CD4-positive, alpha-beta T cell treated with Interleukin-17A for 4 hours (primary cell): ENCODE measurements at regions not wholly inside any gene's neighbourhood (a gene's known extent, or its start where the extent isn't known, plus 50 kb on each side); places are given as distances from the start of the nearest gene placed in this dataset.
"Not testable (repeated sequence)": the region's sequence is repeated elsewhere in the genome, so short reads cannot be mapped to it uniquely, and the experiment has no call there.

Experiments used
- DNase-seq: peaks from one replicate; pipeline ENCODE4 v3.0.0-alpha.2; 2020; ENCODE audit warnings: mixed read lengths

DNA sequence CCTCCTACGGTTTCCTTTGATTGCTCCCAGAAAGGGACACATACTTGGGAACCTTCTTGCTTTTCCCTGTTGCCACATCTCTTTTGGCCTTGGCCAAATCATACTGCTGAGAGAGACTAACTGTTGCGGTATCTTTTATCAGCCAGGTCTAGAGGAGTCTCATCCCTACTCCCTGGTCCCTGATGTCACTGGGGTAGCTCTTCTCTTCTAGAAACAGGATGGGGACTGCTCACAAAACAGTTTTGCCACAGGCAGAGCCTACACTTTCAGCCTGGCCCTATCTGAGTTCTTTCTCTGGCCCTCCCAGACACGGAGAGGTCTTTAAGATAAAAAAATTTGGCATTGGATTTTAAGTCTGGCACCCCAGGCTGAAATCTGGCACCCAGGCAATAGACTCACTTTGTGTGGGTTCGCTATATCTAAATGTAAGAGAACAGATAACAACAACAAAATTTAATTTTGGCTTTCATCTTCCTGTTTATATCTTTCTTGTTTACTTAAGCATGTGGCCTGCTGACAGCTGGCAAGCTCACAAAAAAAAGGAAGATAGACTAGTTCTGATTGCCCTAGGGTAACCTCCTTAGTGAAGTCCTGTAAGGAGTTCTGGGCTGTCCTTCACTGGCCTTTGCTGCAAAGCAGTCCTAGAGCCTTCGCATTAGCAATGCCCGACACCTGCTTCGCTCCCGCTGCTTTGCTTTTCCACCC, 228.3 kb upstream of the NPVF start:
- DNase-seq = no peak

DNA sequence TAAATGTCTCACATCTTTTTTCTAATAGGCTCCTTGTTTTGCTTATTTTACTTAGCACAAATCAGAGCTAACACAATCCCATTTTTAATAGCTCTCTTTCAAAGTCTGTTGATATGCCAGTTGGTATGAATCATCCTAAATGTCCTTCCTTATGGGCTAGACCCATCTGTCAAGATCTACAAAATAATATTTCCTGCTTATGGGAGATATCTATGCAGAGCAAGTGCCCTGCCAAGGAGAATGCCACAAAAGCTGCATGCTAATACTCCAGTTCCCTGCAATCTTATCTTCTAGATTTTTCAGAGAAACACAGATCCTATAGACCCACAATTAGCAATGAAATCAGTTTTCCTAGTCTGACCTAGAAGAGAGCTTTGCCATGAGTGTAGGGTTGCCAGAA, 230.8 kb upstream of the NPVF start:
- no peak for DNase-seq

DNA sequence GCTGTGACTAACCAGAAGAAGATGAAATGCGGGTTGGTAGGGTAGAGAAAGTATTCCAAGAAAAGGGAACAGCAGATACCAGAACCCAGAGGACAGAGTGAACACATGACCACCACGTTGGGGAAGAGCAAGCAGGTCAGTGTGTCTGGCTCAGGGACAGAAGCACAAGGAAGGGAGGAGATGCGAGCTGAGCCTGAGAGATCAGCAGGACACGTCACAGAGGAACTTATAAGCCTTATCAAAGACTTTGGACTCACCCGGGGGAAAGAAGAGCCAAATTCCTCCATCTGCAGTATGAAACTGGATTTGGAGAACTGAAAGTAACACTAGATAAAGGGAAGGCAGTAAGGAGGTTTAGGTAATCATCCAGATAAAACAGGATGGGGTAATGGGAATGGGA, 232.1 kb upstream of the NPVF start:
- no peak for DNase-seq

DNA sequence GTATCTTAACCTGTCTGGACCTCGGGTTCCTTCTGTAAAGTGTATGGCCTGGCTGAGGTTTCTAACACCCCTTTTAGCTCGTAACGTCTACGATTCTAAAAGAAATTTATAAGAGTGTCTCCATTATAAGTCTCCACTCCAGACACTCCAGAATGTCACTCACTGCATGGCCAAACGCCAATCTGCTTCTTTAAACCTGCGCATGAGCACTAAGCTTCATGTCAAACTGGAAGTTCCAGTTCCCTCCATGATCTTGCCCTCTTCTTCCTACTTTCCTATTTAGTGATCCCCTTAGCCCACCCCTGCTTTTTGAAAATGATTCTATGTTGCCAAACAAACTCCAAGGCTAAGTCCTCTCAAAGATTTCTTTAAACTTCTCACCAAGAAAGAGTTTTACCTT, 241.4 kb upstream of the NPVF start:
- DNase-seq = no peak

DNA sequence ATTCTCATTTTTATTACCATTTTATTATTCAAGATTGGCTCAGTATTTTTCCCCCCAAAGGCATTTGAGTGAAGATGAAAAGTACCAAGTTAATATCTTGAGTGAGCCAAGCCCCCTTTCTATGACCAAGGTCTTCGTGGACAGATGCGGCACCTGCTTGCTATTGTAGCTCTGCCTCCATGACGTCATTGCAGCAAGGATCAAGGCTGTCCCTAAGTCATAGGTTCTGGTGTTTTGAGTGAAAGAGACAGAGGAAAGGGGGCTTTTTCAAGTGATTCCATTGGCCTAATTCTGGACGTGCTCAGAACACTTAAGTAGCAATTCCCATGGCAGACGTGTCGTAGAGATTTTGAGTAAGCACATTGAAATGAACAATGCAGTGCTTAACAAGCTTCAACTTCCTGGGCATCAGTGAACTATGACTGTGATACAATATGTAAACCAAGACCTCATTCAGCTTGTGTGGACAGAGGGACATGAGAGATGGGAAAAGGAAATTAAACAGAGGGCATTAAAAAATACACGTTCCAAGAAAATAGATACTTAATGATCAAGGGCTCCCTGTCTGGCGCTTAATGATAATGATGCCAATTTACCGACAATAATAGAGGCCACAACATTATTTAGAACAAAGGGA, 248.7 kb upstream of the NPVF start:
- DNase-seq = no peak

DNA sequence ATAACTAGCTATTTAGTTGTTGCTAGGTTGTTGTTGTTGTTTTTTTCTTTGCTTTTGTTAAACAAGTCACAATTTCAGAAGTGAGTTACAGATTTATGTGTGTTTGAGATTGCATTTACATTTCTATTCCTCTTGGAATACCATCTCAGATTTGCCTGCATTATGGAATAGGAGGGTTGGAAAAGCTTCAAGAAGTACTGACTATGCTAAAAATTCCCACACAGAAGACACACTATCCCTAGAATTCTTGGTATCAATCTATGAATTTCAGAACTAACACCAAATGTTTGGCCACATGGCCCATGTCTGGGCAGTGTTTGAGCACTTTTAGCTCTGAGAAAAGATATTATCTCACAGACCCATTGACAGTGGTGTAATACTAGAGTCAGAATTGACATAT, 249.9 kb upstream of the NPVF start:
- DNase-seq = not testable (repeated sequence)

DNA sequence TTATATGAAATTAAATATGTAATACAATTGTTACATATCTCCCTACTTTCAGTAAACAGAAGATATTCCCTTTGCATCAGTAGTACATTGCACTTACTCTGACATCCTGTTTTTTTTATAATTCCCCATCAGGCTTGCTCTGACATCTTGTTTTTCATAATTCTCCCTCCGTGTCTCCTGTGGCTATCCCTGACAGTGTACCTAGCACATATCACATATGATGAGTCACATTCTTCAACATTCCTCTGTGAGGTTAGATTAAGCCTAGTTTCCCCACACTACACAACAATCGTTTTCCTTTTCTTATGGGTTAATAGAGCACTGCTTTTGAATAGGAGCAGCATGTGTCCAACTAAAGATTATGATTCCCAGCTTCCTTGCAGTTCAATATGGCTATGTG, 250.6 kb upstream of the NPVF start:
- no peak for DNase-seq

DNA sequence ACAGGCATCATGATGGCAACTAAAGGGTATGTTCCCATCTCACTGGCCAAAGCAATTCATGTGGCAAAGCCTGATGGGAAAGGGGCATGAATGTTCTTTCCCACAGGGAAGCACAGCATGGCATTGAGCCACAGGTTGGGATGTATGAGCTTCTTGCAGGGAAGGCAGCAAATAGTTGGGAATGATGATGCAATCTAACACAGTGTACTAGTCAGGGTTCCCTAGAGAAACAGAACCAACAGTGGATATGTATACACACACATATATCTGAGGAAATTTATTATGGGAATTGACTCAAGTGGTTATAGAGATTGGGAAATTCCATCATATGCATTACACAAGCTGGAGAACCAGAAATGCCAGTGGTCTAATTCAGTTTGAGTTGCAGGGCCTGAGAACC, 253.6 kb upstream of the NPVF start:
- no peak for DNase-seq

DNA sequence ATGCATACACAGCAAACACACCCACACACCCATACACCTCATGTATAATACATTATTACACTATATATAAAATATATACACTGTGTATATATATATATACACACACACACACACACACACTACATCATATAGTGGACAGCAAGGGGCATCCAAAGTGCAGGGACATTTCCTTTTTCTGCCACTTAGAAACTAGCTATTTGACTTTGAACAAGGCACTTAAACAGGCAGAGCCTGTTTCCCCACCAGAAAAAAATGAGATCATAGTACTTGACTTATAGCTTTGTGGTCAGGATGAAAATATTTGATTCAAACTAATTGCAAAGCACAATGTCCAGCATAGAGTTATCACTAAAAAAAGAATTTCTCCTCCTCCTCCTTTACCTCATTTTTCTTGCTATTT, 254.3 kb upstream of the NPVF start:
- DNase-seq = no peak

DNA sequence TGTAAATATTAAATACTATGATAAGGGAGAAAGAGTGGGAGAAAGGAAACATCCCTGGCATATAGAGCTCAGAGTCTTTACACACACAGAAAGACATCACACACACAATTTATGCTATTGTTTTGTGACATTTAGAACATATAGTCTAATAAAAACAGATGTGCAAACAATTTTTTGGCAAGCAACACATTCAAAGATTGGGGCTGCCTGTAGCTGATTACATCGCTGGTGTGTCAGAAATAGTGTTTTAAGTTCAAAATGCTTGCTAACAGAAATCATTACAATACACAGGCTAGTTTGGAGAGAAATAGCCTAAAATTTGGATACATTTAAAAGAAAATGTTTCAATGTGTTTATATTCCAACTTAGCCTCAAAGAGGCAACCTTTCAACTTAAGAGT, 256.7 kb upstream of the NPVF start:
- no peak for DNase-seq

DNA sequence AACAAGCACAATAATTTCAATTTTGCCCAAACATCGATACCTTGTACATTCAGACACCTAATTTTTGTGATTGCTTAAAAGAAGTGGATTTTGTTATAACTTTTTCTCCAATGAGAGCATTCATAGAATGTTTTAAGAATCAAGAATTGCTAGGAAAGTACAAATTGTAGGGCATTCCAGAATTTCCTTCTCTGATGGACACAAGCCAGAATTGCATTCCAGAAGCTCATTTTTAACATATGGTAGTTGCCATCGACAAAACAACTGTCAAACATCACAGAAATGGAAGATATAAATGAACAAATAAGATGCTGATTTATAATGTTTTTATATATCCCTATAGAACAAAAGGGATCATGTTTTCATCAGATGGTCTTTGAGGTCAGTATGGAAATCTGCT, 258.4 kb upstream of the NPVF start:
- DNase-seq = no peak

DNA sequence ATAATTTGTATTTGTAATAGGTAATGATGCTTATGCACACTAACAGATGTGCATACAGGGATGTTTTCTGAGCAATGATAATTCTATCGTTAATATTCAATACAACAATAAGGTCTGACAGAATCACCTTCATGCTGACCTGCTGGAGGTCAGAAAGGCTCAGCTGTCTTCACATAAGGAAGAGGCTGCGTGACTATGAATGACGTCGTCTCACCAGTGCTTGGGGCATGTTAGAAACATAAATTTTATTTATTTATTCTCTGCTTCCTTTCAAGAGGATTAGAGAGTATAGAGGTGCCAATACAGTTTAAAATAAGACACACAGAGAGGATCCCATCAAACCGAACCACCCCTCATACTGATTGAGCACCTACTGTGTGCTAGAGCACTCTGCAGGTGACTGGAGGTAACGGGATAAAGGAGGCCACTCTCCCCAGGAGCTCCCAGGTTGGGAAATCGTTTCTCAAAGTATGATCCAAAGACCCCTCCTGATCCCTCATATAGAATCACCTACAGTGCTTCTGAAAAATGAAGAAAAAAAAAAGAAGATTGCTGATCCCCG, 265.6 kb upstream of the NPVF start:
- DNase-seq = no peak

DNA sequence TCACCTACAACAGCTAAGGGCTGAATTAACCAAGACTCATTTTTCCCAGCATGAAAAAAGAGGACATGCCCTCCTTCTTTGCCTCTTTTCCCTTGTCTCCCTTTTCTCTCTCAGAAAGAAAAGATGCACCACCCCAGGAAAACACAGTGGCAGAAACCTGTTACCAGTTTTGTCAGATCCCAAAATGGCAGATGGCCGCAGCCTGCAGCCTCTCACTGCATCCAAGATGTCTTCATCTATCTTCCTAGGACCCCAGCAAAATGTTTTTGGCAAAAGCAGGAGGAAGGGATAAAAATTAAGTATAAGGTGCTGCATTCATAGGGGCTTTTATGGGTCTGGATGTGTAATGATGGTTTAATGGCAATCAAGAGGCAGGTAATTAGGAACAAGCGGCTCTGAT, 266.6 kb upstream of the NPVF start:
- no peak for DNase-seq

DNA sequence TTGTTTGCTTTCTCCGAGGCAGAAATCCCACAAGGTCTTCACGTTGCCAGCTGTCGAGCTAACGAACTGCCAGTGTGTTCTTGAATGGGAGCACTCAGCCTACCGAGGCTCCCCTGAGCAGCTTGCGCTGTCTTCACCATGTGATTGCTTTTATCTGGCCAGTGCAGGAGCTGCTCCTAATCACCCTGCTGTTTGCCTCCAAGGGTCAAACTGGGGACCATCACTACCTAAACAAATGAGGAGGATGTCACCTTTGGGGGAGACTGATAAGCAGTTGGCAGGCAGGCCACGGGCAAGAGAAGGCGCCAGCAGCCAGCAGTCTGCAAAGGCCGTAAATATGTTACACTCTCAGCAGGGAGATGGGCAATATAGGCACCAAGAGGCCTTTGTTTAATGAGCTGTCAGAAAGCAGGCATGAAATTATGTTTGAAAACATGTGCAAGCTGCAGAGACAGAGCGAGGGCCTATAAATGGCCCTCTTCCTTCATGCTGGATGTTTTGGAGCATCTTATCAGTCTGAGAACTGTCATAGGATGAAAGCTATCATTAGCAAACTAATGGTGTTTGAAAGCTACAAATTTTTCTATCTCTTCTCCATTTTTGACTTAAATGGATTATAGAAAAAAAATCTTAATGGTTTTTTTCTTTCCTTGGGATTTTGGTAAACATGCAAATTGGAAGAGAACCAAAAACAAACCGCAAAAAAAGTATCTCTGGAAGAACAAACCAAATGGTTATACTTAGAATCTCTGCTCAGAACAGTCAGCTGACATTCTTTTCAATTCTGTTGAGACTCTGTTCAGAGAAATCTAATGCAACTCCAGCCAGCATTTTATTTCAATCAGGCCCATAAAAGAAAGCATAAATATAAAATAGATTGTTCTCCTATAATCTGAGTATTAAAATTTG, 267.3 kb upstream of the NPVF start:
- DNase-seq = no peak

DNA sequence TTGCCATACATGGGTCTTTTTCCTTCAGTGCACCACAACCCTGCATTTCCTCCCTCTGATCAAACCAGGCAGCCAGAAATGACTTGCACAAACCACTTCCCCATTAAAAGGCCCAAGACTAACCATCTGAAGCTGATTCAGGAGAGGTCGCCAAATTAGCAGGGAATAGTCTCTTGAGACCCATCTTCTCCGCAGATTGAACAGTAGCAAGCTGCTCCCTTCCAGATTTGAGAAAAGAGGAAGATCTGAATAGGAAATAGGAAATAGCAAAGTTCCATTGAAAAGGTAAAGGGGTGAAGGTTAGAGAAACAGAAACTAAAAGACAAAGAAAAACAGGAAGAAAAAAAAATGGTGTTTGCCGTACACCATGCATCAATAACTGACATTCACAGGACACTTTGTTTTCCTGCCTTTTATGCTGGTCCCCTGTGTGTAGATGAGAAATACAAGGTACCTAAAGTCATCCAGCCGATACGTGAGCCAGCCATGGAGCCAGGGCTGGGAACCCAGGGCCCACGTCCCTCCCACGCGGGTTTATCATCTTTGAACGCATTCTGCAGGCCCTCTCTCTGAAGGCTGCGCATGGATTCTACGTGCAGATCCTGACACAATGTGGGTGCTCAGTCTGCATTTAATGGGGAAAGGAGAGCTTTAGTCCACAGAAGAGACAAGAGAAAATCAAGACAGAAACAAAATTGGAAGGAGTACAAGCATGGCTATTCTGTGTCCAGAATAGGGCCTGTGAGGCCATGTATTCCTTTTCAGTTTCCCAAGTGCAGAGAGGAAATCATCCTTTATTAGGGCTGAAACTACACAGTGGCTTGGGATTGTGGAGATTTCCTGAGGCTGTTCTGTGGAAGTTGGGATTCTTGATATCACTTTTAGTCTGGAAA, 268.4 kb upstream of the NPVF start:
- peak; percentile 19 for DNase-seq

DNA sequence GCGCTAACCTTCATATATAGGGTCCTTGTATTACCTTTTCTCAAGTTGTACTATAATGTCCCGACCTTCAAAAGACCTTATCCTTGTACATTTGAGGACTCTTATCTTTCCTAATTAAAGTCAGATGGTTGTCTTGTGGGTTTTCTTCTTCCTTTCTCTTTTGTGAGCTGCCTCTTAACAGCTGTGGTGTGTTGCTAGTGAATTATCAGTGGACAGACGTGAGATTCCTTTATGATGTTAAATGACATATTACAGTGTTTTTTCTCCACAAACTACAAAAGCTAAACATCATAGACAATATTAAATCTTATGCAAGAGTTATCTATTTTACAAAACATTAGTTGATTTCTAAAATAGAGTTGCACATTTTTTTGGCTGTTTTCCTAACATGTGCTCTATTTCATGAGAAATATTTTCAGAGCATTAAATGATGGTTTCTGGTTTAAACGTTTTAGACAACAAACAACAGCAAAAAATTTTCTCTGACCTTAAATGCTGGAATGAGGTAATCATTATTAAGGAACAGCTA, 272.2 kb upstream of the NPVF start:
- no peak for DNase-seq

DNA sequence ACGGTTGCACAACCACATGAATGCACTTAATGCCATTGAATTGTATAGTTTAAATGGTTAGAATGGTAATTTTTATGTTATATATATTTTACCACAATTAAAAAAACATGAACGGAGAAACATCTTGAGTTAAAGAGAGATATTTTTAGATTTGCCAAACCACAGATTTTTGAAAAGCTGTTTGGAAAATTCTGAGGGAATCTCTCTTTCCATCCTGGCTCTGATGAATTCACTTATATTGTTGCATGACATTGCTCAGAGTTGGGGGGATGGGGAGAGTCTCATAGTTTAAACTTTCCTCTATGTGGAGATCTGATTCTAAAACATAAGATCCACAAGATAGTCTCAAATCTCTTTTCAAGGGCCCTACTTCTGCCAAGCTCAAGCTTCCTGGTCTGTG, 275.0 kb upstream of the NPVF start:
- no peak for DNase-seq

DNA sequence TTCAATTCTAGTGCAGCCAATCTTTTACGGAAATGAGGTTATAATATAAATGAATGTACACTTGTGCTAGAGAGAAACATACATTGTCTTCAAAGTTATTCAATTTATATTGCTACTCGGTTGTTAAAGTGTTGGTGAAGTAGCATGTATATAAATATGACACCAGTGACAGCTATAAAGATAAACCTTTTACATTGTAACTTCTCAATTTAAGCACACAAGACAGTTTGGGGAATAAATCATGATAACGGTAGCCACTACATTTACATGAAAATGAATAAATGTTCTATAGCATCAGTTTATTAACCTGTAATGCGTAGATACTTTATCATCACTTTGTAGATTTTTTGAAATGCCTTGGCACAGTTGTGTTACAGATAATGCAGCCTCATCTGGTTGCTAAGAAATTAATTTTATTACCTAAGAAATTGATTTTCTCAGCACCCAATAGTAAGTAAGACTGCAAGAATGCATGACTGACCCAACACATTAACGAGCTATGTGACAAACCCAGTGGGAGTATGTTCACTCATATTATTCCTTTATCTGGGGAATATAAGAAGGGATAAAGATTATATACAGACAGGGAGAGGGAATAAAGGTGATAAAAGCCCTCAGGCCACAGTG, 283.9 kb upstream of the NPVF start:
- no peak for DNase-seq

DNA sequence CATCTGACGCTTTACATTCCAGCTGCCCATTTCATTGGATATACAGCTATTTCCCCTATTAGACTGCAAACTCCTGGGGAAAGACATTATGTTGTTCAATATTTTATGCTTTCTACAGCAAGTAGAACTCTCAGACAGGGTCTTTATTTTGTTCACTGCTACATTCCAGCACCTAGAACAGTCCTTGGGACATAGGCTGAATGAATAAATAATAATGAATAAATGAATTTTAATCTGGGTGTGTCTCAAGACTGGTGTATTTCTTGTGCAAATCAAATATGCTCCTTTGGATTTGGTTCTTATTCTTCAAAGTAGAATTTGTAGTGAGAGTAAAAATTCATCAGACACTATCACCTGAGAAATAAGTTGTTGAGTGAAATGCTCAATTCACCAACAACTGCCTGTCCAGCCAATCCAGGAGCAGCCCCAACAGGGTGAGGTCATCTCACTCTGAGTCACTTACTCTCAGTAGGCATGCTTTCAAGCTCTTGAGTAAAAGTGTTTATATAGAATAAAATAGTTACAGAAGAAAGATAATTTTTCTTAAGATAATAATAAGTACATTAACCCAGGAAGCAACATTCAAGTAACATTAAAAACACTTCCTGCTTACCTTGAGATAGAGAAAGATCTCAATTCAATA, 287.5 kb upstream of the NPVF start:
- DNase-seq = no peak

DNA sequence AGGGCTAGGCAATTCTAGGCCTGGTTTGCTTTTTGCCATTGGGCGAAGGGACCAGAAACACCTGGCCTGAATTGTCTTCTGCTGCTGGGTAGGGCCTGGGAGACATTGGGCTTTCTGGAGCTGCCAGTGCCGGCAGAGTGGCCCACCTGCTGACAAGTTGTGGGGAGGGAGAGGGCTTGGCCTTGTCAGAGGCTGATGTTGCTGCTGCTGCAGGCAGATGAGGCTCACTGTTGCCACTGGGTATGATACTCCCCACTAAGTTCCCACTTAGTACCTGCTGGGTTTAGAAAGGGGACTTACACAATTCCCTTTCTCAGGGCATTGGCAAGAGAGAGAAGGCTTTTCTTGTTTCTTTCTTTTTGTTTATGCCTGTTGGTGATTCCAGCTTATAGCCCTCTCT, 289.6 kb upstream of the NPVF start:
- no peak for DNase-seq

DNA sequence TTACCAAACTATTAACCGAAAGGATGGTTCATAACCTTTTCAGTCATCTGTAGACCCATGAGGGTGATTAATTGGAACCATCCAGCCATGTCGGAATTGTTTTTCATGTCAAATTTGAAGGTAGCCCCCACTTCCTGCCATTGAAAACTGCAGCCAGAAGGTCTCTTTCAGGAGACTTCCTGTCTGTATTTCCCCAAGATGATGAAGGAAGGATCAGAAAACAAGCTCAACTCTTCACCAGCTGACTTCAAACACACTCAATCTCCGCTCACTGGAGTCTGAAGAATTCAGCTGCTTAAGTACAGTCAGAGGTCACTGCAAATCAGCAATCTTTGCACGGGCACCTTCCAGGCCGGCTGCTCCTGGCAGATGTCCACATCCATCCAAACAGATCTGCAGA, 291.7 kb upstream of the NPVF start:
- DNase-seq = peak; percentile 21
